MM.1S (cell line): ENCODE measurements at regions not wholly inside any gene's neighbourhood (a gene's known extent, or its start where the extent isn't known, plus 50 kb on each side); places are given as distances from the start of the nearest gene placed in this dataset.

Source experiments
- CTCF ChIP-seq: fragments of 300-600 bp; sonication (generic); IDR thresholded peaks from 2 replicates; pipeline ENCODE4 v1.5.1; 2016; ENCODE audit warnings: antibody characterized with exemption, low read length, mixed read lengths
- EZH2 ChIP-seq: fragments of 300-600 bp; sonication (generic); optimal IDR thresholded peaks from 2 replicates; pipeline ENCODE3; 2017; ENCODE audit warnings: low read depth, mild to moderate bottlenecking, antibody characterized with exemption, low read length, mixed read lengths
- EZH2phosphoT487 ChIP-seq: fragments of 300-600 bp; sonication (generic); IDR thresholded peaks from 2 replicates; pipeline ENCODE4 v1.6.1; 2018; ENCODE audit warnings: antibody characterized with exemption, low read length

GRCh38 chr3:115450036-115450435 lies 173.3 kb upstream of the GAP43 start:
- TF ChIP-seq EZH2phosphoT487 (no peak), CTCF (no peak), EZH2 (no peak)
